ENCODE measurements at regions not wholly inside any gene's neighbourhood (a gene's known extent, or its start where the extent isn't known, plus 50 kb on each side); places are given as distances from the start of the nearest gene placed in this dataset.
"Not testable (repeated sequence)": the region's sequence is repeated elsewhere in the genome, so short reads cannot be mapped to it uniquely, and the experiment has no call there.

DNA sequence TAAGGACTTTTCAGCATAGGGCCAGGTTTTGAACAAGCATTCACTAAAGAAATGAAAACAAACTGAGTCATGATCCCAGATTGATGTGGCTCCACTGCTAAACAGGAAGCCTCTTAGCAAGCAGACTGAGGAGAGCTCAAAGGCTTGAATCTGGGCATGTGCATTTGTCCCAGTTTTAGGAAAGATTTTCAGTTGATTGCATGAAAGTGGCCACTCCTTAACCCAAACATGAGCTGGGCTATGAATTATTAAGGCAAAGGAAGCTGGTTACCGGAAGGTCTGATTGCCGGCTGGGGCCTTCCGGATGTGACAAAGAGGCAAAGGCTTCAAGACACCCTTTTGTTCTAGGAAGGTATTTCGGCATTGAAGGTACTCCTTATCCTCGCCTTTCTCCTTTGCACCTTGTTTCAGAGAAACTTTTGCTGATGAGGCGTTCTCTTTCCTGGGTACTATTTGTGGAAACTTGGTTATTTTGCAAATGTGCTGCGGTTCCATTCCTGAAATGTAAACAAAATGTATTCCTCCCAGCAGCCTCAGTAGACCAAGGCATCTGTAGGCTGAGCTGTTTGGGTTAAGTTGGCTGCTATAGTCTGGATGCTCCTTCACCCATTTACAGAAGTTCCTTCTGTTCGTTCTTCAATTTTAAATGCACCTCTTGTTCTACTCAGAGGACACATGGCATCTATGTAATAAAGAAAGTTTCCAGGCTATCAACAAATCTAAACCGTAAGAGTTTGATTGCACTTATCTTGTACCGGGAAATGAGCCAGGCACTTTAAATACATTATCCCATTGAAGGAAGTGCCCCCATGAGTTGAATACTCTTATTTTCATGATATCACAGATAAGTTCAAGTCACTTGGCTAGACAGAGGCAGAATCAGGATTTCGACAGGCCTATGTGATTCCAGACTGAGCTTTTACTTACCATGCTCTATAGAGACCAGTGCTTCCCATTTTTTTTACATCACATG is 115.6 kb upstream of the METAP2 start:
- Histone ChIP-seq H3K4me1 (ENCODE audit: insufficient read depth, low read length) (no peaks in the 10 kb centered on the region), H2AFZ (ENCODE audit: low read depth, low read length) (no peak overlapping the region)
- no peak for ATAC-seq (ENCODE audit: insufficient read depth, low read depth)

DNA sequence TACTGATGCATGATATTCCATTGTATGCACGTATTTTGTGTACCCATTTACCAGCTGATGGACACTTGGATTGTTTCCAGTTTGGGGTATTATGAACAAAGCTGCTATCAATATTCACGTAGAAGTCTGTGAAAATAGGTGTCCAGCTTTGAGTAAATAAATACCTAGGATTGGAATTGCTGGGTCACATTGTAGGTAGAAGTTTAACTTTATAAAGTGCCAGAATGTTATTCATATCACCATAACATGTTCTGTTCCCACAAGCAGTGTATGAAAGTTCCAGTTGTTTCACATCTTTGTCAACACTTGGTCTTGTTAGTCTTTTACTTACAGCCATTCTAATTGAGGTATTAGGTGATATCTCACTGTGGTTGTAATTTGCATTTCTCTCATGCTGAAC is 108.0 kb upstream of the METAP2 start:
- H3K27me3 ChIP-seq (ENCODE audit: insufficient read depth, low read length, poor library complexity): no peaks in the 10 kb centered on the region
- no peaks in the 10 kb centered on the region for H3K9me3 ChIP-seq (ENCODE audit: insufficient read depth, low read length, severe bottlenecking)
- no peak overlapping the region for H2AFZ ChIP-seq (ENCODE audit: low read depth, low read length)
- no peaks in the 10 kb centered on the region for H4K20me1 ChIP-seq (ENCODE audit: insufficient read depth, low read length)
- H3K36me3 ChIP-seq (ENCODE audit: insufficient read depth, low read length): no peaks in the 10 kb centered on the region
- no peaks in the 10 kb centered on the region for H3K4me1 ChIP-seq (ENCODE audit: insufficient read depth, low read length)
- TF ChIP-seq, protein P1, sequence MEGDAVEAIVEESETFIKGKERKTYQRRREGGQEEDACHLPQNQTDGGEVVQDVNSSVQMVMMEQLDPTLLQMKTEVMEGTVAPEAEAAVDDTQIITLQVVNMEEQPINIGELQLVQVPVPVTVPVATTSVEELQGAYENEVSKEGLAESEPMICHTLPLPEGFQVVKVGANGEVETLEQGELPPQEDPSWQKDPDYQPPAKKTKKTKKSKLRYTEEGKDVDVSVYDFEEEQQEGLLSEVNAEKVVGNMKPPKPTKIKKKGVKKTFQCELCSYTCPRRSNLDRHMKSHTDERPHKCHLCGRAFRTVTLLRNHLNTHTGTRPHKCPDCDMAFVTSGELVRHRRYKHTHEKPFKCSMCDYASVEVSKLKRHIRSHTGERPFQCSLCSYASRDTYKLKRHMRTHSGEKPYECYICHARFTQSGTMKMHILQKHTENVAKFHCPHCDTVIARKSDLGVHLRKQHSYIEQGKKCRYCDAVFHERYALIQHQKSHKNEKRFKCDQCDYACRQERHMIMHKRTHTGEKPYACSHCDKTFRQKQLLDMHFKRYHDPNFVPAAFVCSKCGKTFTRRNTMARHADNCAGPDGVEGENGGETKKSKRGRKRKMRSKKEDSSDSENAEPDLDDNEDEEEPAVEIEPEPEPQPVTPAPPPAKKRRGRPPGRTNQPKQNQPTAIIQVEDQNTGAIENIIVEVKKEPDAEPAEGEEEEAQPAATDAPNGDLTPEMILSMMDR (IDR thresholded peaks at IDR 0.05; ENCODE audit: borderline replicate concordance, extremely low read depth, low read length, poor library complexity, severe bottlenecking): no peak
- no peak for TF ChIP-seq EZH2 (IDR thresholded peaks at IDR 0.05; ENCODE audit: borderline replicate concordance, low read depth, low read length, severe bottlenecking)
- H3K79me2 ChIP-seq (ENCODE audit: insufficient read depth, low read length): no peaks in the 10 kb centered on the region
- DNase-seq (no peak), ATAC-seq (ENCODE audit: insufficient read depth, low read depth) (no peak)
- H3K9ac ChIP-seq (ENCODE audit: low read depth, low read length): no peak overlapping the region
- H3K4me2 ChIP-seq (ENCODE audit: insufficient read depth, low read length): no peak overlapping the region
- H3K4me3 ChIP-seq (ENCODE audit: low read depth in 1 of 2, low read length in 2 of 2): no peak overlapping the region
- no peak overlapping the region for H3K27ac ChIP-seq (ENCODE audit: low read length)

More for the DNA sequence above, 115.6 kb upstream of the METAP2 start:
- Histone ChIP-seq H3K27me3 (ENCODE audit: insufficient read depth, low read length, poor library complexity) (no peaks in the 10 kb centered on the region), H3K4me3 (ENCODE audit: low read depth in 1 of 2, low read length in 2 of 2) (no peak overlapping the region), H3K4me2 (ENCODE audit: insufficient read depth, low read length) (no peak overlapping the region), H3K27ac (ENCODE audit: low read length) (no peak overlapping the region), H3K79me2 (ENCODE audit: insufficient read depth, low read length) (no peaks in the 10 kb centered on the region), H4K20me1 (ENCODE audit: insufficient read depth, low read length) (no peaks in the 10 kb centered on the region), H3K36me3 (ENCODE audit: insufficient read depth, low read length) (no peaks in the 10 kb centered on the region), H3K9me3 (ENCODE audit: insufficient read depth, low read length, severe bottlenecking) (no peaks in the 10 kb centered on the region), H3K9ac (ENCODE audit: low read depth, low read length) (no peak overlapping the region)
- TF ChIP-seq EZH2 (IDR thresholded peaks at IDR 0.05; ENCODE audit: borderline replicate concordance, low read depth, low read length, severe bottlenecking): no peak
- no peak for DNase-seq

DNA sequence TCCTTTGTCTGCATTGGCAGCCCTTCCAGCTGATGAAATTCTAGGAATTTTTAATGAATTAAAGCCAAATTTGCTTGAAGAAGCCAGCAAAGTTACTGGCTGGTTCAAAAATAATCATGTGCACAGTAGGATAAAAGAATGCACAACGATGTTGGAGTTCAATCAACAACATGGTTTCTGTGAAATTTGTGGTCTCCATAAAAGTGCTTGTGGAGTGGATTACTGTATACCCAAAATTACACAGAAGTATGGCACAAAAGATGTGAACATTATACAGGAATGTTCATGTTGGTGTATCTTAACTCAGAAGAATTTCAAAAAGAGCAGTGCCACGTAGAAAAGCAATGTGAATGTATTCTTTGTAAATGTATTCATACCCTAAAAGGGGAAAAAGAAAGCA is 105.0 kb upstream of the METAP2 start:
- Histone ChIP-seq H3K9me3 (ENCODE audit: insufficient read depth, low read length, severe bottlenecking) (no peaks in the 10 kb centered on the region), H3K79me2 (ENCODE audit: insufficient read depth, low read length) (no peaks in the 10 kb centered on the region), H2AFZ (ENCODE audit: low read depth, low read length) (no peak overlapping the region), H4K20me1 (ENCODE audit: insufficient read depth, low read length) (no peaks in the 10 kb centered on the region), H3K9ac (ENCODE audit: low read depth, low read length) (no peak overlapping the region), H3K36me3 (ENCODE audit: insufficient read depth, low read length) (no peaks in the 10 kb centered on the region), H3K27me3 (ENCODE audit: insufficient read depth, low read length, poor library complexity) (no peaks in the 10 kb centered on the region), H3K4me3 (ENCODE audit: low read depth in 1 of 2, low read length in 2 of 2) (no peak overlapping the region), H3K4me1 (ENCODE audit: insufficient read depth, low read length) (no peaks in the 10 kb centered on the region), H3K4me2 (ENCODE audit: insufficient read depth, low read length) (no peak overlapping the region), H3K27ac (ENCODE audit: low read length) (no peak overlapping the region)
- TF ChIP-seq, protein P1 (IDR thresholded peaks at IDR 0.05; ENCODE audit: borderline replicate concordance, extremely low read depth, low read length, poor library complexity, severe bottlenecking): no peak
- no peak for TF ChIP-seq EZH2 (IDR thresholded peaks at IDR 0.05; ENCODE audit: borderline replicate concordance, low read depth, low read length, severe bottlenecking)
- DNase-seq (no peak), ATAC-seq (ENCODE audit: insufficient read depth, low read depth) (no peak)

DNA sequence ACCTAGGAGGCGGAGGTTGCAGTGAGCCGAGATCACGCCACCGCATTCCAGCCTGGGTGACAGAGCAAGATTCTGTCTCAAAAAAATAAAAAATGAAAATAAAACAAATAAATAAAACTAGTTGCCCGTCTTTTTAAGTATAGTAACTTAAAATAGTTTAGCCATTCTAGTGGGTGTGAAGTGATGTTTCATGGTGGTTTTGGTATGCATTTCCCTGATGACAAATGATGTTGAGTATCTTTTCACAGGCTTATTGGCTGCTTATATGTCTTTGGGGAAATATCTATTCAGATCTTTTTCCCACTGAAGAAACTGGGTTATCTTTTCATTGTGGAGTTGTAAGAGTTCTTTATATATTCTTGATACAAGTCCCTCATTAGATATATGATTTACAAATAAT is 102.4 kb upstream of the METAP2 start:
- DNase-seq (no peak), ATAC-seq (ENCODE audit: insufficient read depth, low read depth) (no peak)
- H3K27ac ChIP-seq (ENCODE audit: low read length): no peak overlapping the region
- no peak overlapping the region for H2AFZ ChIP-seq (ENCODE audit: low read depth, low read length)
- no peaks in the 10 kb centered on the region for H3K4me1 ChIP-seq (ENCODE audit: insufficient read depth, low read length)
- H3K36me3 ChIP-seq (ENCODE audit: insufficient read depth, low read length): no peaks in the 10 kb centered on the region
- no peak overlapping the region for H3K4me2 ChIP-seq (ENCODE audit: insufficient read depth, low read length)
- no peaks in the 10 kb centered on the region for H3K79me2 ChIP-seq (ENCODE audit: insufficient read depth, low read length)
- no peak overlapping the region for H3K4me3 ChIP-seq (ENCODE audit: low read depth in 1 of 2, low read length in 2 of 2)
- H3K27me3 ChIP-seq (ENCODE audit: insufficient read depth, low read length, poor library complexity): no peaks in the 10 kb centered on the region
- TF ChIP-seq EZH2 (IDR thresholded peaks at IDR 0.05; ENCODE audit: borderline replicate concordance, low read depth, low read length, severe bottlenecking): no peak
- TF ChIP-seq, protein P1 (IDR thresholded peaks at IDR 0.05; ENCODE audit: borderline replicate concordance, extremely low read depth, low read length, poor library complexity, severe bottlenecking): no peak
- no peak overlapping the region for H3K9ac ChIP-seq (ENCODE audit: low read depth, low read length)
- H4K20me1 ChIP-seq (ENCODE audit: insufficient read depth, low read length): no peaks in the 10 kb centered on the region
- no peaks in the 10 kb centered on the region for H3K9me3 ChIP-seq (ENCODE audit: insufficient read depth, low read length, severe bottlenecking)

DNA sequence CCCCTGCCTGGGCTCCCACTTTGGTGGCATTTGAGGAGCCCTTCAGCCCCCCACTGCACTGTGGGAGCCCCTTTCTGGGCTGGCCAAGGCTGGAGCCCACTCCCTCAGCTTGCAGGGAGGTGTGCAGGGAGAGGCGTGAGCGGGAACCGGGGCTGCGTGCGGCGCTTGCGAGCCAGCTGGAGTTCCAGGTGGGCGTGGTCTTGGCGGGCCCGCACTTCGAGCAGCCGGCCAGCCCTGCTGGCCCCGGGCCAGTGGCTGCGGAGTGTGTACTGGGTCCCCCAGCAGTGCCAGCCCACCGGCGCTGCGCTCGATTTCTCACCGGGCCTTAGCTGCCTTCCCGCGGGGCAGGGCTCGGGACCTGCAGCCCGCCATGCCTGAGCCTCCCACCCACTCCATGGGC is 94.5 kb upstream of the METAP2 start:
- not testable (repeated sequence) for H3K4me3 ChIP-seq (ENCODE audit: low read depth in 1 of 2, low read length in 2 of 2); DNase-seq; H3K9me3 ChIP-seq (ENCODE audit: insufficient read depth, low read length, severe bottlenecking); H3K36me3 ChIP-seq (ENCODE audit: insufficient read depth, low read length); H2AFZ ChIP-seq (ENCODE audit: low read depth, low read length); H3K79me2 ChIP-seq (ENCODE audit: insufficient read depth, low read length); H3K27me3 ChIP-seq (ENCODE audit: insufficient read depth, low read length, poor library complexity); H4K20me1 ChIP-seq (ENCODE audit: insufficient read depth, low read length); H3K4me1 ChIP-seq (ENCODE audit: insufficient read depth, low read length); H3K27ac ChIP-seq (ENCODE audit: low read length); ATAC-seq (ENCODE audit: insufficient read depth, low read depth); H3K9ac ChIP-seq (ENCODE audit: low read depth, low read length); H3K4me2 ChIP-seq (ENCODE audit: insufficient read depth, low read length)

Measured in DND-41 (cell line).